Ishikawa (cell line): ENCODE measurements at regions not wholly inside any gene's neighbourhood (a gene's known extent, or its start where the extent isn't known, plus 50 kb on each side); places are given as distances from the start of the nearest gene placed in this dataset.

Source experiments
- YY1 ChIP-seq: IDR thresholded peaks from 2 replicates; pipeline ENCODE4 v1.6.1; 2012; ENCODE audit warnings: low read depth
- TF ChIP-seq, protein P1 (sequence below): IDR thresholded peaks from 2 replicates; pipeline ENCODE4 v1.6.1; 2012; ENCODE audit warnings: low read depth, mild to moderate bottlenecking

DNA sequence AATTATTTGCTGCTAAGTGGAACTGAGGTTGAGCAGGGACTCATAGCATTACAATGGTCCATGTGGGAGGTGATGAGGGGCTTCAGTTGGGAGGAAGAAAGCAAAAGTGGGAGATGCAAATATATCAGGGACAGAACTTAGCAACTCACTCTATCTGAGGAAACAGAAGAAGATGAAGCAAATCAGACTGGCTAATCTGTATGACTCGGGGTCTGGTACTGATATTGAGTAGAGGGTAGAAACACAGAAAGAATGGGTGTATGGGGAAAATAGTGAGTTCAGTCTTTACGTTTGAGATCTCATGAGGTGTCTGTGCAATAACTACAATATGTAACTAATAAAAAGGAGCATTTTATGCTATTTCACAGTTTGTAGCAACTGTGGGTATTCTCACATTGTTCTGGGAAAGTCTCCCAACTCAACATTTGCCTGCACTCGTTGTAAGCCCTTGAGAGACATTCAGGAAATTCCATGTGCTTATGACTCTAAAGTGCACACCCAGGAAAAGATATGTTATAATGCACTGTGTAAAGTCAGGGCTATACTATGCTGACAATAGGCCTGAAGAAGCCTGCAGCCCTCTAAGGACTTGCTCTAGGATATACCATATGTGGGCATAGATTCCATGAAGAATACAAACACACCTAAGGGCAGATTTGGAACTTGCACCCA, 183.5 kb downstream of the SPRY2 start:
- TF ChIP-seq, protein P1, sequence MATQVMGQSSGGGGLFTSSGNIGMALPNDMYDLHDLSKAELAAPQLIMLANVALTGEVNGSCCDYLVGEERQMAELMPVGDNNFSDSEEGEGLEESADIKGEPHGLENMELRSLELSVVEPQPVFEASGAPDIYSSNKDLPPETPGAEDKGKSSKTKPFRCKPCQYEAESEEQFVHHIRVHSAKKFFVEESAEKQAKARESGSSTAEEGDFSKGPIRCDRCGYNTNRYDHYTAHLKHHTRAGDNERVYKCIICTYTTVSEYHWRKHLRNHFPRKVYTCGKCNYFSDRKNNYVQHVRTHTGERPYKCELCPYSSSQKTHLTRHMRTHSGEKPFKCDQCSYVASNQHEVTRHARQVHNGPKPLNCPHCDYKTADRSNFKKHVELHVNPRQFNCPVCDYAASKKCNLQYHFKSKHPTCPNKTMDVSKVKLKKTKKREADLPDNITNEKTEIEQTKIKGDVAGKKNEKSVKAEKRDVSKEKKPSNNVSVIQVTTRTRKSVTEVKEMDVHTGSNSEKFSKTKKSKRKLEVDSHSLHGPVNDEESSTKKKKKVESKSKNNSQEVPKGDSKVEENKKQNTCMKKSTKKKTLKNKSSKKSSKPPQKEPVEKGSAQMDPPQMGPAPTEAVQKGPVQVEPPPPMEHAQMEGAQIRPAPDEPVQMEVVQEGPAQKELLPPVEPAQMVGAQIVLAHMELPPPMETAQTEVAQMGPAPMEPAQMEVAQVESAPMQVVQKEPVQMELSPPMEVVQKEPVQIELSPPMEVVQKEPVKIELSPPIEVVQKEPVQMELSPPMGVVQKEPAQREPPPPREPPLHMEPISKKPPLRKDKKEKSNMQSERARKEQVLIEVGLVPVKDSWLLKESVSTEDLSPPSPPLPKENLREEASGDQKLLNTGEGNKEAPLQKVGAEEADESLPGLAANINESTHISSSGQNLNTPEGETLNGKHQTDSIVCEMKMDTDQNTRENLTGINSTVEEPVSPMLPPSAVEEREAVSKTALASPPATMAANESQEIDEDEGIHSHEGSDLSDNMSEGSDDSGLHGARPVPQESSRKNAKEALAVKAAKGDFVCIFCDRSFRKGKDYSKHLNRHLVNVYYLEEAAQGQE, result no peak
- no peak for TF ChIP-seq YY1
